IMR-90 (cell line): ENCODE measurements at regions not wholly inside any gene's neighbourhood (a gene's known extent, or its start where the extent isn't known, plus 50 kb on each side); places are given as distances from the start of the nearest gene placed in this dataset.

Experiments used
- ATAC-seq: fragments of 200-7000 bp; cut with Tn5 transposase; 2 replicates; pipeline ENCODE4 v1.9.1; 2020; ENCODE audit warnings: low read depth, mild to moderate bottlenecking, moderate library complexity
- BruUV-seq: library from RNA; stranded (reverse); fragments of 400-500 nt; replicated peaks from 2 replicates; lab custom pipeline; 2021; lab: Mats Ljungman, UMichigan
- CTCF ChIA-PET: fragments of 300-600 bp; formaldehyde crosslinking; extraction: SDS; loops from one replicate; lab custom pipeline; 2021; ENCODE audit warnings: antibody characterized with exemption; lab: Yijun Ruan, JAX
- POLR2A ChIA-PET: fragments of 300-600 bp; sonication (Branson Sonifier 250); formaldehyde crosslinking; loops from one replicate; lab custom pipeline; 2022; ENCODE audit warnings: antibody characterized with exemption; ENCODE audit not compliant: unreplicated experiment; lab: Charles Lee
- DNase-seq: peaks from one replicate; pipeline ENCODE4 v3.0.0; 2013
- H2AFZ ChIP-seq: replicated peaks from 2 replicates; pipeline ENCODE3; 2013; ENCODE audit warnings: low read length, mild to moderate bottlenecking; ENCODE audit not compliant: poor library complexity
- H2AK5ac ChIP-seq: 2 replicates; pipeline ENCODE4 v1.6.1; 2013; ENCODE audit warnings: low read depth, low read length, inconsistent platforms
- H2AK9ac ChIP-seq: replicated peaks from 2 replicates; pipeline ENCODE3; 2013; ENCODE audit warnings: mild to moderate bottlenecking, low read depth, low read length, moderate library complexity; ENCODE audit not compliant: poor library complexity
- H2BK120ac ChIP-seq: 2 replicates; pipeline ENCODE4 v1.6.1; 2013; ENCODE audit warnings: low read depth, low read length, inconsistent platforms
- H2BK15ac ChIP-seq: 3 replicates; pipeline ENCODE4 v1.6.1; 2013; ENCODE audit warnings: low read depth, low read length, inconsistent platforms
- H2BK20ac ChIP-seq: 2 replicates; pipeline ENCODE4 v1.6.1; 2013; ENCODE audit warnings: low read depth, mild to moderate bottlenecking, inconsistent platforms, low read length, moderate library complexity
- H2BK5ac ChIP-seq: 2 replicates; pipeline ENCODE4 v1.6.1; 2013; ENCODE audit warnings: mild to moderate bottlenecking, low read depth, low read length, inconsistent platforms; ENCODE audit not compliant: poor library complexity, severe bottlenecking
- H3K14ac ChIP-seq: replicated peaks from 2 replicates; pipeline ENCODE4 v1.6.1; 2013; ENCODE audit warnings: low read depth, low read length, inconsistent platforms
- H3K18ac ChIP-seq: 2 replicates; pipeline ENCODE4 v1.6.1; 2013; ENCODE audit warnings: low read depth, low read length, control low read depth
- H3K23ac ChIP-seq: 2 replicates; pipeline ENCODE4 v1.6.1; 2013; ENCODE audit warnings: low read depth, low read length, inconsistent platforms
- H3K27ac ChIP-seq: 2 replicates; pipeline ENCODE4 v1.5.1; 2013; ENCODE audit warnings: mild to moderate bottlenecking, control low read depth, low read length; ENCODE audit not compliant: insufficient read depth
- H3K27me3 ChIP-seq: 2 replicates; pipeline ENCODE4 v1.6.1; 2013; ENCODE audit warnings: low read length; ENCODE audit not compliant: control insufficient read depth, insufficient read depth
- H3K36me3 ChIP-seq: 2 replicates; pipeline ENCODE4 v1.6.1; 2013; ENCODE audit warnings: low read length, mixed read lengths; ENCODE audit not compliant: control insufficient read depth, insufficient read depth
- H3K4ac ChIP-seq: 2 replicates; pipeline ENCODE4 v1.6.1; 2013; ENCODE audit warnings: low read depth, low read length, inconsistent platforms
- H3K4me1 ChIP-seq: 2 replicates; pipeline ENCODE4 v1.6.1; 2013; ENCODE audit warnings: low read length, mixed read lengths; ENCODE audit not compliant: control insufficient read depth, insufficient read depth
- H3K4me2 ChIP-seq: 2 replicates; pipeline ENCODE4 v1.6.1; 2013; ENCODE audit warnings: low read depth, mild to moderate bottlenecking, control low read depth, low read length, moderate library complexity
- H3K4me3 ChIP-seq: 2 replicates; pipeline ENCODE4 v1.5.1; 2013; ENCODE audit warnings: low read depth, mild to moderate bottlenecking, control low read depth, low read length, moderate library complexity; ENCODE audit not compliant: insufficient read depth
- H3K56ac ChIP-seq: 2 replicates; pipeline ENCODE4 v1.6.1; 2013; ENCODE audit warnings: low read length, inconsistent platforms; ENCODE audit not compliant: insufficient read depth; ENCODE audit errors: extremely low read depth
- H3K79me1 ChIP-seq, 2 experiments: 2 replicates each; pipeline ENCODE4 v1.6.1; 2013; ENCODE audit warnings: low read length in 2 of 2, inconsistent platforms in 1 of 2, low read depth in 1 of 2
- H3K9ac ChIP-seq: 2 replicates; pipeline ENCODE4 v1.6.1; 2013; ENCODE audit warnings: low read depth, low read length, control low read depth
- H3K9me1 ChIP-seq: 2 replicates; pipeline ENCODE4 v1.6.1; 2013; ENCODE audit warnings: low read length, inconsistent platforms; ENCODE audit not compliant: insufficient read depth
- H3K9me3 ChIP-seq: 2 replicates; pipeline ENCODE4 v1.6.1; 2013; ENCODE audit warnings: low read length; ENCODE audit not compliant: control insufficient read depth, insufficient read depth
- H4K20me1 ChIP-seq: 2 replicates; pipeline ENCODE4 v1.6.1; 2013; ENCODE audit warnings: low read length, inconsistent platforms; ENCODE audit not compliant: insufficient read depth
- H4K5ac ChIP-seq: 2 replicates; pipeline ENCODE4 v1.6.1; 2013; ENCODE audit warnings: mild to moderate bottlenecking, low read depth, low read length, control low read depth
- H4K8ac ChIP-seq, 2 experiments: 2 replicates each; pipeline ENCODE4 v1.6.1; 2013; ENCODE audit warnings: low read depth in 2 of 2, low read length in 2 of 2, control low read depth in 1 of 2, inconsistent platforms in 1 of 2
- H4K91ac ChIP-seq: 2 replicates; pipeline ENCODE4 v1.6.1; 2013; ENCODE audit warnings: low read depth, low read length, inconsistent platforms; ENCODE audit not compliant: insufficient read depth
- BHLHE40 ChIP-seq: fragments of 150-350 bp; IDR thresholded peaks from 2 replicates; pipeline ENCODE4 v1.6.1; 2016; ENCODE audit warnings: mild to moderate bottlenecking, low read depth, low read length
- CEBPB ChIP-seq: IDR thresholded peaks from 2 replicates; pipeline ENCODE4 v1.6.1; 2012; ENCODE audit warnings: low read depth, low read length, improper control_type of control experiment
- CTCF ChIP-seq: conservative IDR thresholded peaks from 2 replicates; pipeline ENCODE4 v1.5.1; 2012; ENCODE audit warnings: mild to moderate bottlenecking, low read depth, low read length, improper control_type of control experiment
- FOS ChIP-seq: fragments of 150-350 bp; IDR thresholded peaks from 2 replicates; pipeline ENCODE4 v1.6.1; 2016; ENCODE audit warnings: low read depth, low read length
- MXI1 ChIP-seq: IDR thresholded peaks from 2 replicates; pipeline ENCODE4 v1.6.1; 2012; ENCODE audit warnings: low read depth, mild to moderate bottlenecking, low read length, moderate library complexity, borderline replicate concordance
- RCOR1 ChIP-seq: IDR thresholded peaks from 2 replicates; pipeline ENCODE4 v1.6.1; 2012; ENCODE audit warnings: mild to moderate bottlenecking, low read length, improper control_type of control experiment; ENCODE audit not compliant: insufficient replicate concordance
- RFX5 ChIP-seq: IDR thresholded peaks from 2 replicates; pipeline ENCODE4 v1.8.0; 2012; ENCODE audit warnings: low read depth, mild to moderate bottlenecking, low read length, moderate library complexity
- SMC3 ChIP-seq: fragments of 150-350 bp; IDR thresholded peaks from 2 replicates; pipeline ENCODE4 v1.6.1; 2016; ENCODE audit warnings: low read depth, mild to moderate bottlenecking, antibody characterized with exemption, low read length, moderate library complexity
- WGBS, 2 experiments: methylation state at CpG; one replicate each; pipeline versions ENCODE4 v1.1.5 to v1.1.7; 2013; ENCODE audit warnings: missing lambda C conversion rate in 2 of 2; ENCODE audit not compliant: insufficient read length in 1 of 2; ENCODE audit errors: extremely low coverage in 2 of 2; 5-methylcytosine and 5-hydroxymethylcytosine counted together
- dilution Hi-C: fragments of 300-500 bp; cut with HindIII; formaldehyde crosslinking; loops from one replicate; pipeline ENCODE4 v1.14.3; 2018; ENCODE audit warnings: low sequenced_read_pairs; ENCODE audit not compliant: unreplicated experiment
- in situ Hi-C: fragments of 300-500 bp; cut with MboI; formaldehyde crosslinking; loops from 3 replicates; pipeline ENCODE4 v1.14.3; 2019; ENCODE audit warnings: low sequenced_read_pairs, inconsistent platforms, mixed read lengths
- intact Hi-C: fragments of 100-400 bp; cut with micrococcal nuclease; formaldehyde crosslinking; loops from 2 replicates; pipeline ENCODE4 v1.10.0; 2022

DNA sequence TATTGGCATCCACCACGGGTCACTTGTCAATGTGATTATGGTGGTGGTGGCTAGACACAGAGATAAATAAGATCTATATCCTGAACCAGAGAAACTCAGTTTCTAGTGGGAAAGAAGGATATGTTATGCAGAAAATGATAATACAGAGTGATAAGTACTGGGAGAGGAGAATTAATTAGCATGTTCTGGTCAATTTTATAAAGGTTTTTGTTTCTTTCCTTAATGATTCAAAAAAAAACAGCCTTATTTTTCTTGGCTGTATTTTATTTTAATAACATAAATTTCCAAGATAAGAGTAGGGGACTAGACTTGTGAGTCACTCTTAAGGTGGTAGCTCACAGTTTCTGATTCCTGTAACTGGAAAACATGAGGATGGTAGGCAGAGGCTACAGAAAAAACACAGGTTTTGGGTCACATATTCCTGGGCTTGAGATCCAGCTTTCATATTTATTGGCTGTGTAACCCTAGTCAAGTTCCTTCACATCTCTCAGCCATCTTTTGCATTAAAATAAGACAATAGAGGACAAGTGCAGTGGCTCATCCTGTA, 350.3 kb upstream of the RPS23 start:
- no peak overlapping the region for H3K9ac ChIP-seq
- H2BK15ac ChIP-seq: no peak overlapping the region
- POLR2A ChIA-PET: no interaction called here
- DNase-seq (no peak), ATAC-seq (no peak)
- H3K9me3 ChIP-seq: no peaks in the 10 kb centered on the region
- no peak overlapping the region for H3K18ac ChIP-seq
- H2AK5ac ChIP-seq: no peak overlapping the region
- H4K91ac ChIP-seq: no peak overlapping the region
- no peaks in the 10 kb centered on the region for H4K20me1 ChIP-seq
- no peaks in the 10 kb centered on the region for H3K9me1 ChIP-seq
- H2AFZ ChIP-seq: no peak overlapping the region
- H3K56ac ChIP-seq: no peak overlapping the region
- no peak overlapping the region for H3K4ac ChIP-seq
- no CpG with 5 or more reads among the region's 1 CpG for WGBS, 2 experiments
- dilution Hi-C loops: no loop called here
- TF ChIP-seq CTCF (no peak), BHLHE40 (no peak), CEBPB (no peak), SMC3 (no peak), FOS (no peak), RFX5 (no peak), MXI1 (no peak), RCOR1 (no peak)
- no peak overlapping the region for H3K27ac ChIP-seq
- no peak overlapping the region for H3K14ac ChIP-seq
- intact Hi-C loops: no loop called here
- H4K8ac ChIP-seq: no peak overlapping the region
- no peak overlapping the region for H3K4me3 ChIP-seq
- CTCF ChIA-PET: interaction anchor here (0.6 kb wide), 1 partner anchor 94 kb away, joined by 6 read pairs; no protein-coding TSS in a partner anchor
- BruUV-seq: no TSS peak
- no peak overlapping the region for H3K4me2 ChIP-seq
- no peaks in the 10 kb centered on the region for H3K27me3 ChIP-seq
- in situ Hi-C loops: loop anchor here (25.0 kb wide), 1 partner anchor 809 kb away; no protein-coding TSS in a partner anchor
- no peak overlapping the region for H2BK20ac ChIP-seq
- H3K36me3 ChIP-seq: no peaks in the 10 kb centered on the region
- no peak overlapping the region for H2AK9ac ChIP-seq
- H4K5ac ChIP-seq: no peak overlapping the region
- H3K23ac ChIP-seq: no peak overlapping the region
- no peak overlapping the region for H2BK120ac ChIP-seq
- H2BK5ac ChIP-seq: no peak overlapping the region
- no peaks in the 10 kb centered on the region for H3K79me1 ChIP-seq
- no peaks in the 10 kb centered on the region for H3K4me1 ChIP-seq
